GM18907 (cell line): ENCODE measurements at regions not wholly inside any gene's neighbourhood (a gene's known extent, or its start where the extent isn't known, plus 50 kb on each side); places are given as distances from the start of the nearest gene placed in this dataset.

ENCODE experiments used
- ATAC-seq: cut with Tn5 transposase; IDR thresholded peaks from one replicate; pipeline ENCODE4 v1.9.1; 2021; ENCODE audit warnings: mild to moderate bottlenecking, moderate library complexity; ENCODE audit not compliant: unreplicated experiment

DNA sequence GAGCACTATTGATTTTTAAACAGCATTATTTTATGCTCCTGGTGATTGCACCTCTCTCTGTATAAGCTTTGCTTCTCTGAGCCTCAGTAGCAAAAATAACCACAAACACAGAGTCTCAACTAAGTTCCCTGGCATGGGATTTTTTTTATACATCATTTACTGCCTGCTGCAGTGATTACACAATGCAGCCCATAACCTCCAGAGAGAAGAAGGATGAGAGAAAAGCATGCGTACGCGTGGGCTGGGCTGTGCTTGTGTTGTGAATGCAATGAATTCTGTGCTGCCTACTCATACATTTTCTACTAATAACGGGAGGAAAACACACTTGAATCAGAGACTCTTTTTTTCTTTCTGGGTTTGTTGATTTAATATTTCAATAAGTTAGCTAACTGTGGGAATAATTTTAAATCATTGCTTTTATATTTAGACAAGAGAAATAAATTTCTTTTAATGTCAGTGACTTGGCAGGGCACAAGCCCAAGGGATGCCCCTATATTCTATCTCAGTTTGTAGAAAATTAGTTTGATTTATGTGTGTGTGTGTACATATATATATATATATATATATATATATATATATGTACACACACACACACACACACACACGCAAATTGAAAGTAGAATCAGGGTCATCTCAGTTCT lies 351.5 kb downstream of the MED10 start:
- no peak for ATAC-seq

DNA sequence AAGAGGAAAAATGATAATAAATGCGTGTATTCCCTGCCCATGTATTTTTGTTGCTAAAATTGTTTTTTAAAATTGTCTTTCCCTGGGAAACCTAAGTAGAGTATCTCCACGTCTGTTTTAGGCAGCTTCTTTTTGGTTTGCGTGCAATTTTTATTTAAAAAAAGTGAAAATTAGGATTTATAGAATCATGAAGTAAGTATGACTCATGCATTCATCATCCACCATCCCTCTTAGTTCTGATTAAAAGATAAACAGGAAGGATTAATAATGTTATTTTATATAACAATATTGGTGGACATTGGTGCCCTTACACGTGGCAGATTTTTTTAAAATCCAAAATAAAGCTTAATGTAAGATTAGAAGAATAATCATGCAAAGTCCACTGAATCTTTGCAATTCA lies 358.7 kb downstream of the MED10 start:
- no peak for ATAC-seq

DNA sequence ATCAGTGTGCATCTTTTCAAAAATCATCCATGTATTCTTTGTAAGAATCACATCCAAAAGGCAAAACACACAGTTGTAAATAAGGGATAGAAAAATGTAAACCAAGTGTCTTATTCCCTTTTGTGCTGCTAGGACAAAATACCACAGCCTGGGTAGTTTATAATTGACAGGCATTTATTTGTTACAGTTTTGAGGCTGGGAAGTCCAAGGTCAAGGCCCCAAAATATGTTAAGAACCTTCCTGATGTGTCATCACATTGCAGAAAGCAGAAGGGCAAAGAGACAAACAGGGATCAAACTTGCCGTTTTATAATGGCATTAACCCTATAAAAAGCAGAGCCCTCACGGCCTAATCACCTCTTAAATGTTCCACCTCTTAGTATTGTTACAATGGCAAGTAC lies 364.8 kb downstream of the MED10 start:
- ATAC-seq, result no peak

DNA sequence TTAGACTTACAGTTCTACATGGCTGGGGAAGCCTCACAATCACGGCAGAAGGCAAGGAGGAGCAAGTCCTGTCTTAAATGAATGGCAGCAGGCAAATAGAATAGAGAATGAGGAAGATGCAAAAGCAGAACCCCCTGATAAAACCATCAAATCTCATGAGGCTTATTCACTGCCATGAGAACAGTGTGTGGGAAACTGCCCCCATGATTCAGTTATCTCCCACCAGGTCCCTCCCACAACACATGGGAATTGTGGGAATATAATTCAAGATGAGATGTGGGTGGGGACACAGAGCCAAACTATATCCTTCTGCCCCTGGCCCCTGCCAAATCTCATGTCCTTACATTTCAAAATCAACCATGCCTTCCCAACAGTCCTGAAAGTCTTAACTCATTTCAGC lies 367.1 kb downstream of the MED10 start:
- ATAC-seq, result no peak

DNA sequence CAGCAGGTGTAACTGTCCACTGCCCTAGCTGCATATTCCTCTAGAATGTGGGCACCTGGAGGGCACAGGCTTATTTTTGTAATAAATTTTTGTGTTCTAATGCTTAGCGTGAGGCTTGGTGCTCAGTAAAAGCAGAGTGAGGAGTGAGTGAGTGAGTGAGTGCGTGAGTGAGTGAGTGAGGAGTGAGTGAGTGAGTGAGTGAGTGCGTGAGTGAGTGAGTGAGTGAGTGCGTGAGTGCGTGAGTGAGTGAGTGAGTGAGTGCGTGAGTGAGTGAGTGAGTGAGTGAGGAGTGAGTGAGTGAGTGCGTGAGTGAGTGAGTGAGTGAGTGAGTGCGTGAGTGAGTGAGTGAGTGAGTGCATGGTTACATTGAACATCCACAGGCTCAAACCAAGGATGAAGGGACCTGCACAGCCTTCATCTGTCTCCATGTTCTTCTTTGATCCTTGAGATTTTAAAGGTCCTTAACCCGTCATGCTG lies 371.5 kb downstream of the MED10 start:
- no peak for ATAC-seq

DNA sequence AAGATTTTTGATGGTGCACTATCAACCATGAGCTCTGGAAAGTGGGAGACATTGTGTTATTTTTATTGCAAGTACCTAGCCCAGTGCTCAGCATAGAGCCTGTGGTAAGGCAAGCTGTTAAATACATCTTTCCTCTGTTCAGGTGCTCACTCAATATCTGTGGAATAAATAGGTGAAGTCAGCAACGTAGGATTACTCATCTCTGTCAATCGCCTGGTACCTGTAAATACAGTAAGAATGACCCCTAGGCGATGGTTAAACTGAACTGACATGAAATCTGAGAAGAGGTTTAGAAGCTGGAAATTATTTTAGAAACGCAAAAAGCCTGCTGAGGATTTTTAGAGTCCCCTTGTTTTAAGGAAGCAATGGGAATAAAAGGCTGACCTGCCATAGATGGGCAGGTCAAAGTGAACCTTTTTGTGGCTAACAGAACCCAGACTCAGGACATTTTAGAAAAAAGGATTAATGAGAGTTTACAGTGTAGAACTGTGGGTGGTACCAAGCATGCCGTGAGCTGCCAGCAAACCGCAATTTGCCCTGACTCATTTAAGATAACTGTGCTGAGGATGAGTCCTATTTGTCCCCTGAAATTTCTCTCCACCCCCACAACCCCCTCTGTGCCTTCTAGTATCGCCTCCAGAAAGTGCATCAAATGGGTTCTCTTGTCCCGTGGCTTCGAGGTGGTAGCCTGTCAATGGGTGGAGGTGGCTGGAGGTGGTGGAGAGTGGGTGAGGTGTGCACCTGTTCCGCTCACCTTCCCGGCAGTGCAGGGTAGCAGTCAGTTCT lies 375.1 kb downstream of the MED10 start:
- ATAC-seq, result no peak

DNA sequence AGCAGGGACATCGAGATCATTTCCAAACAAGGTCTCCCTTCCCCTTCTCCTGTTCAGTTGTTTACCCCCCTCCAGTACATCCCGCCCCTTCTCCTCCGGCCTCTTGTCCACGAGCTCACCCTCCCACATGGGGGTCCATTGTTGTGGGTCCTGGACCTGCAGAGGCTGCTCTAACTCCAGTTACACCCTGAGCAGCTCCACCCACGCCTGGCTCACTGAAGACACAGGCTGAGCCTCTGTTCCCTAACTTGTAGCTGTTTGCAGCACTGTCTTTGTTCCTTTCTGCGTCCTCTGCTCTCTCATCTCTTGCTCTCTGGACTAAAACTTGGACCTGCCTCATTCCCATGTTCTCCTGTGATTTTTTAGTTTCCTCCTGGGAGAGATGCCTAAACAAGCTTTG lies 377.5 kb downstream of the MED10 start:
- ATAC-seq, result no peak

DNA sequence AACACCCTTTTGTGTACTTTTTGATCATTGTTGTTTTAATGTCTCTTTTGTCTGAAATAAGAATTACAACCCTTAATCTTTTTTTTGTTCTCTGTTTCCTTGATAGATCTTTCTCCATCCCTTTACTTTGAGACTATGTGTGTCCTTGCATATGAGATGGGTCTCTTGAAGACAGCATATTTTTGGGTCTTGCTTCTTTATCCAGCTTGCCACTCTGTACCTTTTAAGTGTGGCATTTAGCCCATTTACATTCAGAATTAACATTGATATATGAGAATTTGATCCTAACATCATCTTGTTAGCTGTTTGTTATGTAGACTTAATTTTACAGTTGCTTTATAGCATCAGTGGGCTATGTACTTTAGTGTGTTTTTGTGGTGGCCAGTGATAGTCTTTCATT lies 382.5 kb downstream of the MED10 start:
- ATAC-seq, result no peak

DNA sequence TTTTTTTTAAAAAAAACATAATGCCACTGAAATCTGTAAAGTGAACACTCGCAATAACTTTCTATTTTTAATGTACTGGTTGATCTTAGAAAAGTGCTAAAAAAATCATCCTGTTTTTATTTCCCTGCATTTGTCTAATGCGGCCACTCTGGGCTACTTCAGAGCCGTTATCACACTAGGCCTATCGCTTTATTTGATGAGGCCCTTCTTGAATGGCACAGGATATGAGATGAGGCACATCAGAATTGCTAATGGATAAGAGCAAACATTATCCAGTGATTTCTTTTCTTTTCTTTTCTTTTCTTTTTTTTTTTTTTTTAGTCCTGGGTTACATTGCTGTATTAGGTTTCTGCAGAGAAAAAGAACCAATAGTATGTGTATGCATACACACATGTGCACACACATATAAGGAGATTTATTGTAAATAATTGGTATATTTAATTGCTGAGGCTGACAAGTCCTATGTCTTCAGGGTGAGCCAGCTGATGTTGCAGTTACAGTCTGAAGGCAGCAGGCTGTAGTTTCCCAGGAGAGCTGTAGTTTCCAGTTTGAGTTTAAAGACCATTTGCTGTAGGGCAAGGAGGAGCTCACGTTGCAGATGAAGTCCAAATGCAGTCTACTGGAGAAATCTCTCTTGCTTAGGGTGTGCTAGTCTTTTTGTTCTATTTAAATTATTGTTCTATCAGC lies 391.7 kb downstream of the MED10 start:
- no peak for ATAC-seq

DNA sequence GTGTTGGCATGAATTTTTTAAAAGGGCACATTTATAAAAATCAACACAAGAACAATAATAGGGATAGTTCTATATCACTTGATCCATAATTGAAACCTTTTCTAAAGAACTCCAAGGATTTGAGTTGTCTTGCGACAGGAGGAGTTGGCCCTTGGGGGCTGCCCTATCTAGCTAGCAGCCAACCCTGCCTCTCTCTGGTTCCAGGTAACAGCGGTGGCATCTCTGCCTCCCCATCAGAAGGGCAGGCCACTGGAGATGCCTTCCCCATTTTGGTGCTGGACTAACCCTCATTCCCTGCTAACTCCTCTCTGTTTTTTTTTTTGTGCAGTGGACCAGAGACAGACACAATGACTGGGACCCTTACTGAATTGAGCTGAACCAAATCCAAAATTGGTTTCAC lies 393.0 kb downstream of the MED10 start:
- no peak for ATAC-seq

DNA sequence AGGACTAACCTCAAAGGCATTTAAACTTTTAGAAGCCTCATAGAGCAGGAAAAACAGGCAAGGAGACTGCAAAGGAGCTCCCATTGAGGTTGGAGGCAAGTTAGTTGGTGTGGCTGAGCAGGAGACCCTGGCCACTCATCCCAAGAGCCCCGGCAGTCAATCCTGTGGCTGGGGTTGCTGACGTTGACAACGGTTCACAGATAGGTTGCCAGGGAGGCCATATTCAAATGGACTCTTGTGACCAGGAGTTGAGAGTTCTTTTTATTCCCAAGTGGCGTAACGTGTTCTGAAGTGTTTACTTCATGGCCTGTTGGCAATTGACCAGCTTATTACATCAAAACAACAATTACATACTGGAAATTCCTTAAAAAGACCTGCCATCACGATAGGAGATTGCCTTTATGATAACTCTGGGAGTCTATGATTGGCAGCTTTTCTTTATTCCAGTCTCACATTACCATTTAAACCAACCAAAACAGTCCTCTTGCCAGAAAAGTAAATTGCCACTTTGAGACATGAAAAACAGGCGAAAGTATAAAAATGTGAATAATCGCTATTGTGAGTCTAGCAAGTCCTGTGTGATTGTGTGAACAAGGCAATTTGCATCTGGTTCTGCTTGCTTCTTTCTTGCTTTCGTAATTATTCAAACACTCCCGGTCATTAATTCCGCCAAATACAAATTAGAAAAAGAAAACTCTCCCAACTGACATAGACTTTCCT lies 394.9 kb downstream of the MED10 start:
- ATAC-seq, result no peak

DNA sequence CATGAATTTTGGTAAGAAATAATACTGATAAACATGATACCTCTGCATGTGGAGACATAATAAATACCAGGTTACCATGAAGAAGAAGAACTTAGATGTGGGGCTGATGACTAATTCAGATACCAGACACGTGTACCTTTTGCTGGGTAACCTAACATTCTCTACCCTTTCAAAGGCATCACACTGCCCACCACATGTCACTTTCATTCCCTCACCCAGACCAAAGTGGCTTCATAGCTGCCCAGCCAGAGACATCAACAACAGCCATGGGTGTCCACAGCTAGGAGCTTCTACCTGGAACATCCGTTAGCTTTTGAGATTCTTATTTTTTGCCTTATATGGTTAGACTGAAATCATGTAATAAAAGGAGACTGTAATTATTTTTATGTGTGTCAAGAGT lies 396.8 kb downstream of the MED10 start:
- no peak for ATAC-seq

DNA sequence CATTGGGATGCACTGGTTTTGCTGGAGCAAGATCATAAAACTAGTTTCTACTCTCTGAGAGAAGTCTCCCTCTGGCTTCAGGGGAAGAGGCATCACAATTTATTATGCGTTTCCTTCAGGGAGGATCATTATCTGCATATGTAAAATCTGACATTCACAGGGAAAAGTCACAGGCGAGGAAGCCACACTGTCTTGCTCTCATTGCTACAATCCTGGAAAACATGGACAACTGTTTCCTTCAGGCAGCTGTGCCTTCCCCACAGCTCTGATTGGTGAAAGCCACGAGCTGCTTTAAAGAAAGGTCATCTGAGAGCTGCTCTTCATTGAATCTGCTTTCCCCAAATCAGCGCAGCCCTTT lies 397.8 kb downstream of the MED10 start:
- no peak for ATAC-seq

DNA sequence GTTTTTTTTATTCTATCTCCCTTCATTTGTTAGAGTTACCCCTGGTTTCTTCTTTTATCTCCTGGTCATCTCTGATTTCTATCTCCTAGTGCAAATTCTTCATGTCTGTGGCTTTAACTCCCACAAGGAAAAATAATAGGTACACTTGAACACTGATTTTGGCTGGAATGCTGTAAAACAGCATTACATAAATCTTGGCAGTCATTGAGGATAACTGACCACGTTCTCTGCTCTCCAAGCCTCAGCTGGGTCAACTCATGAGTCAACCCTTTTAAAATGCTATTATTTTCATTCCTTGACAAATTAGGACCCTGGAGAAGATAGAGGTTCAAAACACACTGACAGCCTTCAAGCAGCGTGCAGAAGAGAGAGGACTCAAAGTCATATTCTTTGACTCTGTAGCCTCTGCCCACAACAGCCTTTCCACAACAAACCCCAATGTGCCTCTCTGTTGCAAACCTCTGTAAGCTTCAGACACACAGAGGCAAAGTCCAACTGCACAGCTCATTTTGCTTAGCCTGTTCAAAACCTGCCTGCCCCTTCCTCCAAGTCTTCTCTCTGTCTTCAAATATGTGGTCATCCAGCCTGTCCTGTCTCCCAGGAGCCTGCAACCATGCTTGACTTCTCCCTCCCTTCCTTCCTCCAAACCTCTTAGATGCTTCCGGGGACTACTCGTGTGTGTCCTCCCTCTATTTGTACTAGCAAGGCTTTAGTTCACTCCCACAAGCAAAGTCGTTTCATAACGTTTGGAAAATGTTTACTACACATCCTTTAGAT lies 398.4 kb downstream of the MED10 start:
- no peak for ATAC-seq

DNA sequence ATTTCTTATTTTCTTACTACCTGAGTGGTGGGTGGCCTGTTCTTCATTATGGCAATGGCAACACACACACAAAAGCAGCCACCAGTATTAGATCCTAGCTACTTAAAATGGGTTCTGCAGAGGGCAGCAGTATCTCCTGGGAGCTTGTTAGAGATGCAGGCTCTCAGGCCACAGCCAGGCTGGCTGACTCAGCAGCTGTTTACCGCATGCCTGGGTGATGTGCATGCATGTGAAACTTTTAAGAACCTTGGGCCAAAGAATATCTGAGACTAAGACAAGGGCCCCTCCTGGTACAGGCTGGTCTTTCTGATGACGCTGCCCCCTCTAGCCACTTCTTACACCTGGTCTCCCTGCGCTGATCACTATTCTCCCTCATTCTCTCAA lies 399.0 kb downstream of the MED10 start:
- no peak for ATAC-seq

DNA sequence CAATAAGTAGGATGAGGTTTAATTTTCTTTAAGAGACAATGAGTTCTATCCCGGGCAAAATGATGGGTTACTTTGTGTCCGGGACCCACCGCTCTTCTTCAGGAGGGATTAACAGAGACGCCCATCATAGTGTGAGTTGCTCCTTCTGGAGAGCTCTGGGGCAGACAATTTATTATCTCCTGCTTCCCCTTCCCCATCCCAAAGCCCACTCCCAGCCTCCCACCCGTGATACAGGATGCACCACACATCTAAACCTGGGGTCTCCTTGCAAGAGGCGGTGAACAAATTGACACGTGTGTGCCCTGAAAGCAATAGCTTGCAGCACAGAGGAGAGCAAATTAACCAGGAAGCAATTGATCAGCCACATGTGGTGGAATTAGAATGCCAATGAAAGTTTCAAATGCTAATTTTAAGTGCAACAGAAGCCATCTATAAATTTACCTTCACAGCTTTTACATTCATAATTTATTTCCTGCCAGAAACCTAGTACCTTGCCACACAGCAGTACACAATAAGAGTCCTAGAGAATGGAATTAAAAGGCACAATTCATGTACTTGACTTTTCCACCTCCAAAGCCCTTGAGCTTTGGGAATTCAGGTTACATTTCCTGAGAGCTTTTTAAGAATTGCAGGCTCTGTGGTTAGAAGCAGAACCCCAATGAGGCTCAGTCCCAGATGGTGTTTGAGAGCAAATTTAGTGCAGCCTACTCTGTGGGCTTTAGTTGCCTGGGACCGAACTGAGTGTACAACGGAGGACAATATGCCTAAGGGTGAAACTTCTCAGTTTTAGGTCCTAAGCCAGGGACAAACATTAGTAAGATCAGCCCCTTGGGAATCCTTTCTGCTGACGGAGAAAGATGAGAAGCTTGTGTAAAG lies 399.6 kb downstream of the MED10 start:
- no peak for ATAC-seq

DNA sequence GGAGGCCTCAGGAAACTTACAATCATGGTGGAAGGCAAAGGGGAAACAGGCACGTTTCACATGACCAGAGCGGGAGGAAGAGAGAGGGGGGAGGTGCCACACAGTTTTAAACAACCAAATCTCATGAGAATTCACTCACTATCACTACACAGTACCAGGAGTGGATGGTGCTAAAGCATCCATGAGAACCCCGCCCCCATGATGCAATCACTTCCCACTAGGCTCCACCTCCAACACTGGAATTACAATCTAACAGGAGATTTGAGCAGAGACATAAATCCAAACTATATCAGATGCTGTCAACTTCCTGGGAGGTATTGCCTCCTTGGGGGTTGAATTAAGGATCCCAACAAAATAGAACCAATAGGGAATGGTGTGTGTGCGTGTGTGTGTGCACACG lies 407.1 kb downstream of the MED10 start:
- ATAC-seq, result no peak

DNA sequence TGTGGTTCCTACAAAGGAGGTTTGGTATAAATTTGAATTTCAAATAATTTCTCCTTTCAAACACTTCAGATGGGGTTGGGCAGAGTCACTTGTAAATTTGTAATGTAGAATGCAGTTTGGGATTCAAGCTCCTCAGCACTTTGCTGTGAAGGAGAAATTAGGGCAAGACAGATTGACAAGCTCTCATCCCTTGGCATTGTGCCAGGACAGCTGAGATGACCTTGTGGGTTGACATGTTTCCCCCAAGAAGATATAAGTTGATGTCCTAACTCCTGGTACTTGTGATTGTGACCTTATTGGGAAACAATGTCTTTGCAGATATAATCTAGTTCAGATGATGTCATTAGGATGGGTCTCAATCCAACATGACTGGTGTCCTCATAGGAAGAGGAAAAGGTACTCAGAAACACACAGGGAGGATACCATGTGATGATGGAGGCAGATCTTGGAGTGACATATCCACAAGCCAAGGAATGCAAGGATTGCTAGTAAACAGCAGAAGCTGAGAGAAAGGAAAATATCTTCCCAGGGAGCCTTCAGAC lies 408.3 kb downstream of the MED10 start:
- ATAC-seq, result no peak

DNA sequence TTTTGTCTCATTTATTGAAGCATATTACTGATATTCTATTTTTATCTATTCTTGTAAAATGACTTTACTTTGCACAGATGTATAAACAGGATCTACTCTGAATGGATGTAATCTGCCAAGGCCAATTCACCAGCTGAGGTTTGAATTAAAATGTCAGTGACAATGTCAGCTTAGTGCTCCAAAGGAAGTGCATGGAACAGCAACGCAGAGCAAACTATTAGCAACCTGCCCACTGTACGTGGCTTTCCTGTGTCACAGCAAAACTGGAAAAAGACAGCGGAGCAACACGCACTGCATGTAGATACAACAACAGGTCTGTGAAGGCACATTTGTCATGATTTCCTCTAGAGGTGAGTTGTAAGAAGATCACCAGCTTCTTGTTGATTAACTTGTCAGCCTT lies 409.4 kb downstream of the MED10 start:
- ATAC-seq, result no peak

DNA sequence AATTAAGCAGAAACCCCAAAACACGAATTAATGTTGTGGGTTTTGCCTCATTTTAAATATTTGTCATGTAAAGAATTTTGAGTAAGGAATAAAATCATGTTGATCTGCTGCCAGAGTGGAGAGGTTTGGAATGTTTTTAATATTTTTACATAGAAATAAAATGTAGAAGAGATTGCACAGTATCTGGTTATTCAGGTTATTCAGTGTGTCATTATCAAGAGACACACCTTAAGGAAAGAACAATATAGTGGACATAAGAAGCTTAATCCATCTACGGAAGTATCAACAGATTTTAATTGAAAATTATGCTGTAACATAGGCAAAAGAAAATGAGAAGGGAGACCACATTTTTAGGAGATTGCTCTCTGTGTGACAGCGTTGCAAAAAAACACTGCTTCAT lies 410.4 kb downstream of the MED10 start:
- no peak for ATAC-seq
